Panc1 (cell line): ENCODE measurements at regions not wholly inside any gene's neighbourhood (a gene's known extent, or its start where the extent isn't known, plus 50 kb on each side); places are given as distances from the start of the nearest gene placed in this dataset.

ENCODE experiments used
- CTCF ChIP-seq: fragments of 450-650 bp; IDR thresholded peaks from 2 replicates; pipeline ENCODE4 v1.5.1; 2017; ENCODE audit warnings: mild to moderate bottlenecking
- POLR2AphosphoS5 ChIP-seq: IDR thresholded peaks from 2 replicates; pipeline ENCODE4 v1.6.1; 2012; ENCODE audit warnings: mild to moderate bottlenecking, low read depth, low read length, moderate library complexity
- REST ChIP-seq, 2 experiments: IDR thresholded peaks; 2 replicates each; pipeline ENCODE4 v1.6.1; 2011 to 2012; ENCODE audit warnings: low read depth in 2 of 2, control low read depth in 1 of 2, low read length in 1 of 2, mild to moderate bottlenecking in 1 of 2, moderate library complexity in 1 of 2; ENCODE audit not compliant: insufficient read depth in 1 of 2
- SIN3A ChIP-seq: IDR thresholded peaks from 2 replicates; pipeline ENCODE4 v1.6.1; 2012; ENCODE audit warnings: low read depth, mild to moderate bottlenecking, low read length, moderate library complexity, borderline replicate concordance; ENCODE audit not compliant: insufficient read depth
- TCF7L2 ChIP-seq: IDR thresholded peaks from 2 replicates; pipeline ENCODE4 v1.6.1; 2011; ENCODE audit warnings: mild to moderate bottlenecking, low read depth, low read length, inconsistent platforms

GRCh38 chr4:181662383-181662782, 580.8 kb upstream of the TENM3 start:
- TF ChIP-seq POLR2AphosphoS5 (no peak), REST (IDR thresholded peaks at IDR 0.05; ENCODE audit: insufficient read depth in 1 of 2, low read depth in 2 of 2, low read length in 1 of 2) (no peak), TCF7L2 (no peak), CTCF (no peak), SIN3A (no peak)
